Right hindlimb (tissue), 1 donor: ENCODE measurements at regions not wholly inside any gene's neighbourhood (a gene's known extent, or its start where the extent isn't known, plus 50 kb on each side); places are given as distances from the start of the nearest gene placed in this dataset.
A peak's percentile ranks its signal among the peaks of the same experiment; 100 is the strongest.
"Not testable (repeated sequence)": the region's sequence is repeated elsewhere in the genome, so short reads cannot be mapped to it uniquely, and the experiment has no call there.

Experiments
- DNase-seq: peaks from one replicate; pipeline ENCODE4 v3.0.0-alpha.2; 2018

GRCh38 chr2:90087792-90088191 lies 1396.3 kb downstream of the RPIA start:
- DNase-seq, result not testable (repeated sequence)

GRCh38 chr2:90093571-90094270 lies 1402.2 kb downstream of the RPIA start:
- not testable (repeated sequence) for DNase-seq

GRCh38 chr2:90097617-90098016 lies 1406.1 kb downstream of the RPIA start:
- DNase-seq, result not testable (repeated sequence)

- peak; percentile 16 for DNase-seq
Observed at GRCh38 chr2:90105142-90105541, 1413.7 kb downstream of the RPIA start.

DNA sequence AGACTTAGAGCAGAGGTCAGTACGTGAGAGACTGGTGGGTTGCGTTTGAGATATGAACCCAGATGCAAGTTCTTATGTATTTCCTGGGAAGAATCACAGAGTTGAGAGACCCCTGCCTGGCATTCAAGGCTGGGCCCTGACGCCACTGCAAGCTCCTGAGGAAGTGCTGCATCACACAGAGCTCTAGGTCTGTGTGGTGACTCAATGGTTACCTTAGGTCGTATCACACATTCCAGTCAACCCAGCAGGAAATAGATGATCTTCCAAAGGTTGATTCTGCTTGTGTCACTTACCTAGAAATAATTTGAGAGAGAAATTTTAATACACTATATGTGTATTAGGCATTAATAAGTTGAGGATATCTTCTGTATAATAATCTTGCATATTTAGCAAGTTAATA lies 1431.9 kb downstream of the RPIA start:
- DNase-seq, result not testable (repeated sequence)

DNA sequence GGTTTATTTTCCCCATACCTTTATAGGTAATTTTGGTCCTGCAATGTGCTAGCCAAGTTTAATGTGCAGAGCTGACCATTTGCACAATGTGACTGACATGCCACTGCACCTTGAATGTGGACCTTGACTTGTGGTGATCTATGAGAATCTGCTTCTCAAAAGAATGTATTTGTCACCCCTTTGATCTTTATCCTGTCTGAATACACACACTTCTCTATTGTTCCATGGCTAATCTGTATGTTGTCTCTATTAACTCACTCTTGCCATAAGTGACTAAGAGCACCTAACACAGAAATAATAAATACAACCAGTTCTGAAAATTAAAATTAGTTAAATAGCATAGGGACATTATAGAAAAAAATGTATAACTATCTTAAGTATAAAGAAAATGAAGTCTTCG lies 1447.6 kb downstream of the RPIA start:
- not testable (repeated sequence) for DNase-seq

DNA sequence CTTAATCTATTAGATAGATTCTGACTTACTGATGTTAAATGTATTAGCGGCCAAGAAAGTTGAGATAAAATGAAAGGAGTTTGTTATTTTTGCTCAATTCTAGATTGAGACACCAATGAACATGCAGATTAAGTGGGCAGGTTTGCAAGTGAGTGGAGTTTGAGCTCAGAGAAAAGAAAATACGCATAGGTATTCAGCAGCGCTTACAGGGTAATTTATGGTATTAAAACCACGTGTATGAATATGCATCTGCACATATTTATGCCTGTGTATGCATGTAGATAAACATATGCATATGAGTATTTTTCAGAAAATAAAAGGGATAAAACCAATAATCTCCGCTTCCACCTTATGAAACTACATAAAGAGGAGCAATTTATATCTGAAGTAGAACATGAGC lies 1450.1 kb downstream of the RPIA start:
- DNase-seq, result not testable (repeated sequence)

GRCh38 chr2:90151805-90152204 lies 1460.3 kb downstream of the RPIA start:
- DNase-seq, result not testable (repeated sequence)

DNA sequence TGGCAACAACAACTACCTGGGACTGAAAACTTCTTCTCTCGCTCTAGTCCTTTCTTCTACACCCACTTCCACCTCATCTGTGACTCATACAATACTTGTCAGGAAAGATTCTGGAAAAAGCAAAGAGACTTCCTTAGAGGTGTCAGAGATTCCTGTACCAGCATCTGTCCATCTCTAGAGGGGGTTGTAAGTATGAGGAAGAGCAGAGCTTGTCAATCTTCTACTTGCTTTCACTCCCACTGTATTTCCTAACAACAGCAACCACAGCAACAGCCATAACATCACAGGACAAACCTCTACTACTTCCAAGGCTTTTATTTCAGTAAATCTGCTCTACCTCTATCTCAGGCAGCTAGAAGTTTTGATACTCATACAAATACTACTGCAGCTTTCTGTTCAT lies 1479.5 kb downstream of the RPIA start:
- DNase-seq, result not testable (repeated sequence)

DNA sequence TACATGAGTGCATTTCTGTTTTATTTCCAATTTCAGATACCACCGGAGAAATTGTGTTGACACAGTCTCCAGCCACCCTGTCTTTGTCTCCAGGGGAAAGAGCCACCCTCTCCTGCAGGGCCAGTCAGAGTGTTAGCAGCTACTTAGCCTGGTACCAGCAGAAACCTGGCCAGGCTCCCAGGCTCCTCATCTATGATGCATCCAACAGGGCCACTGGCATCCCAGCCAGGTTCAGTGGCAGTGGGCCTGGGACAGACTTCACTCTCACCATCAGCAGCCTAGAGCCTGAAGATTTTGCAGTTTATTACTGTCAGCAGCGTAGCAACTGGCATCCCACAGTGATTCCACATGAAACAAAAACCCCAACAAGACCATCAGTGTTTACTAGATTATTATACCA lies 1481.6 kb downstream of the RPIA start:
- not testable (repeated sequence) for DNase-seq

GRCh38 chr2:90179591-90179990 lies 1488.1 kb downstream of the RPIA start:
- not testable (repeated sequence) for DNase-seq

- DNase-seq, result no peak
Observed at GRCh38 chr2:90207454-90208058, 1516.1 kb downstream of the RPIA start.

- no peak for DNase-seq
Observed at GRCh38 chr2:90209009-90209408, 1517.5 kb downstream of the RPIA start.

DNA sequence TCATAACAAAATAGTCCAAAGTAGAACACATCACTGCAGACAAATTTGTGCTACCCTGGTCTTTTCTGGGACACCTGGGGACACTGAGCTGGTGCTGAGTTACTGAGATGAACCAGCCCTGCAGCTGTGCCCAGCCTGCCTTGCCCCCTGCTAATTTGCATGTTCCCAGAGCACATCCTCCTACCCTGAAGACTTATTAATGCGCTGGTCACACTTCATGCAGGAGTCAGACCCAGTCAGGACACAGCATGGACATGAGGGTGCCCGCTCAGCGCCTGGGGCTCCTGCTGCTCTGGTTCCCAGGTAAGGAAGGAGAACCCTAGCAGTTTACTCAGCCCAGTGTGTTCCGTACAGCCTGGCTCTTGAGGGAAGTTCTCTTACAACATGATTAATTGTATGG lies 1518.3 kb downstream of the RPIA start:
- DNase-seq, result no peak

DNA sequence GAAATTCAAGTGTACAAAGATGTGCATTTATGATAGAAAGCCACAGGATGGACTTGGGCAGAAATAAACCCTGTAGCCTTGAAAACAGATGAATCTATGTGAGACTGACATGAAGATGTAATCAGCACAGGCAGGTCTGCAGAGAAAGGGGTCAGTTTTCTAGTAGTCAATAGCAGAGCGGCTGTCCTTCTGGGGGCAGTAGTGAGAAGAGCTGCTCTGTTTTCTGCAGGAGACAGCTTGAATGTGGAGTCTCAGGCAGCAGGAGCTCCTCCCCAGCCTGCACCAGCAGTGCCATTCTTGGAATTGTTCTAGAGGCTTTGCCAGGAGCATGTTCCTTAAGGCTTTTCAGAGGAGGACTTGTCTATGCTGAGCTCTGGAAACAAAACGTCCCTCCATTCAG lies 1524.4 kb downstream of the RPIA start:
- DNase-seq, result not testable (repeated sequence)

- not testable (repeated sequence) for DNase-seq
Observed at GRCh38 chr2:90216801-90217200, 1525.3 kb downstream of the RPIA start.

GRCh38 chr2:90218534-90218933 lies 1527.1 kb downstream of the RPIA start:
- DNase-seq, result not testable (repeated sequence)

DNA sequence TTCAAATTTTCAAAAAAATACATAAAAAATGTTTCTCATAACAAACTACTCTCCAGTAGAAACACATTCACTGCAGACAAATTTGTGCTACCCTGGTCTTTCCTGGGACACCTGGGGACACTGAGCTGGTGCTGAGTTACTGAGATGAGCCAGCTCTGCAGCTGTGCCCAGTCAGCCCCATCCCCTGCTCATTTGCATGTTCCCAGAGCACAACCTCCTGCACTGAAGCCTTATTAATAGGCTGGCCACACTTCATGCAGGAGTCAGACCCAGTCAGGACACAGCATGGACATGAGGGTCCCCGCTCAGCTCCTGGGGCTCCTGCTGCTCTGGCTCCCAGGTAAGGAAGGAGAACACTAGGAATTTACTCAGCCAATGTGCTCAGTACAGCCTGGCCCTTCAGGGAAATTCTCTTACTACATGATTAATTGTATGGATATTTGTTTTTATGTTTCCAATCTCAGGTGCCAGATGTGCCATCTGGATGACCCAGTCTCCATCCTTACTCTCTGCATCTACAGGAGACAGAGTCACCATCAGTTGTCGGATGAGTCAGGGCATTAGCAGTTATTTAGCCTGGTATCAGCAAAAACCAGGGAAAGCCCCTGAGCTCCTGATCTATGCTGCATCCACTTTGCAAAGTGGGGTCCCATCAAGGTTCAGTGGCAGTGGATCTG lies 1529.3 kb downstream of the RPIA start:
- not testable (repeated sequence) for DNase-seq

DNA sequence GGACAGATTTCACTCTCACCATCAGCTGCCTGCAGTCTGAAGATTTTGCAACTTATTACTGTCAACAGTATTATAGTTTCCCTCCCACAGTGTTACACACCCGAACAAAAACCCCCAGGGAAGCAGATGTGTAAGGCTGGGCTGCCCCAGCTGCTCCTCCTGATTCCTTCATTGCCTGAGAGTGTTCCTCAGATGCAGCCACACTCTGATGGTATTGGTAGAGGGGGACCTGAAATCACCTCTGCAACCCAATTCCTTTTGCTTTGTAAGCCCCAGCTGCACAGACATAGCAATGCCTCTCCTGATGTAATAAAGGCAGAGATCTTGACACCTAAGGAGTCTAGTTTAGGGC lies 1529.8 kb downstream of the RPIA start:
- DNase-seq, result no peak

GRCh38 chr2:90224767-90225166 lies 1533.3 kb downstream of the RPIA start:
- DNase-seq, result not testable (repeated sequence)

DNA sequence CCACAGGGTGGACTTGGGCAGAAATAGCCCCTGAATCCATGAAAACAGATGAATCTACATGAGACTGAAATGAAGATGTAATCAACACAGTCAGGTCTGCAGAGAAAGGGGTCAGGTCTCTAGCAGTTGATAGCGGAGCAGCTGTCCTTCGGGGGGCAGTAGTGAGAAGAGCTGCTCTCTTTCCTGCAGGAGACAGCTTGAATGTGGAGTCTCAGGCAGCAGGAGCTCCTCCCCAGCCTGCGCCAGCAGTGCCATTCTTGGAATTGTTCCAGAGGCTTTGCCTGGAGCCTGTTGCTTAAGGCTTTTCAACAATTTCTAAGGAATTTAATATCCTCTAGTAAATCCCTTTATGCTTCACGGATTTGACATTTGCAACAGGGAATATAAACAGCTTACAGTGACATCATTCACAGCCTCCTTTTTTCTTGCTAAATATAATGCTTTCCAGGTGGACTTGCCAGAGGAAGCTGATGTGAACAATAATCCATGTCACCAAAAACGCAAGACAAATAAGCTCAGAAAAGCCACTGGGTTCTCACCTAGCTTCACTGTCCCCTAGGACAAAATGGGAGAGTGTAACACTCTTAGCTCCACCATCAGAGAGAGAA lies 1535.1 kb downstream of the RPIA start:
- not testable (repeated sequence) for DNase-seq

DNA sequence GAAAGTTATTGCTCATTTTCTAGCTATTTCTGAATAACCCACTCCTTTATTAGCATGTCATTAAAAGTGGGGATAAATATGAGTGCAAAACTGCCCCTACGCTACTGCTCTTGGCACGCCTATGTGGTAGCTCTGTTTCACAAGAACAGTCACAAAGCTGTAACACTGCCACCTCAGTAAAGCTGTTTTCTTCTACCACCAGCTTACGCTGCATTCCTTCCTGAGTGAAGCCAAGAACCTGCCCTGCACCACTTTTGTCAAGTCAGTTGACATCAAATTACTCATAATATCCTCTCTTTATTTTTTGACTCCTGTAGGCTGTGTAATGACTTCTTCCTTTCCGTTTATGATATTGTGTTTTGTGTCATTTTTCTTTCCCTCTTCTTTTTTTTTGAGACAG lies 1539.7 kb downstream of the RPIA start:
- DNase-seq, result not testable (repeated sequence)

DNA sequence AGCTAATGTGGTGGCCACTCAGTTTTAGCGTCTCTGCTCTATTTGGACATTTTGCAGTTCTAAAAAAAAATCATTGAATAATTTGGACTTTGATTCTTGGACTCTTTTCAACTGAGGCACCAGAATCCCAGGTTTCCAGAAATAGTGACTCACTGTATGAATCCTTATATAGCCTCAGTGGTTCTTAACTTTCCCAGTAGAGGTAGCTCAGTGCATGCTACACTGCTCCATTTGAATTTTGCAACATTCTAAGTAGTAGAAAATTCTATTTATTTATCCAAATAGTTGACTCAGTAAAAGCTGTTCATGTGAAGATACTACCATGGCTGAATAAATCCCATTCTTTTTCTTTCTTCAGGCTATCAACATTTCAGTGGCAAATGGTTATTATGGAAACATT lies 1544.0 kb downstream of the RPIA start:
- not testable (repeated sequence) for DNase-seq

DNA sequence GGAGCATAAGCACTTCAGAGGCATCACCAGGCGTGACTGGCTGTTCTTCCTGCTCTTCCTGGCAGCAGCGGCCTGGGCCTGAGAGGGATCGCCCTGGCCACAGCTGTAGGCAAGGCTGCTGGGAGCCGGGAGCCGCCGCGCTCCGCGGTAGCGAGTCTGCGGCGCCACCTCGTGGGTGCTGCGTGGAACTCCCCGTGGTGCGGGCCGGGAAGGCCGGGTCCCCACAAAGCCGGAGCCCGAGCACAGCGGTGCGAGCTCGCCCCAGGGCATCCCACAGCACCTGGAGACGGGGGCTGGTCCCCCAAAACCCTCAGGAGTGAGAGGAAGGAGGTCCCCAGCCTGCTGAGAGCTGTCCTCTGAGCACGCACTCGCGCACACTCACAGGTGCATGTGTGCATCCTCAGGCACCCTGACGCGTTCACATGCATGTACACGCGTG lies 1546.5 kb downstream of the RPIA start:
- peak; percentile 45 for DNase-seq
